ENCODE measurements at regions not wholly inside any gene's neighbourhood (a gene's known extent, or its start where the extent isn't known, plus 50 kb on each side); places are given as distances from the start of the nearest gene placed in this dataset.
"Not testable (repeated sequence)": the region's sequence is repeated elsewhere in the genome, so short reads cannot be mapped to it uniquely, and the experiment has no call there.

DNA sequence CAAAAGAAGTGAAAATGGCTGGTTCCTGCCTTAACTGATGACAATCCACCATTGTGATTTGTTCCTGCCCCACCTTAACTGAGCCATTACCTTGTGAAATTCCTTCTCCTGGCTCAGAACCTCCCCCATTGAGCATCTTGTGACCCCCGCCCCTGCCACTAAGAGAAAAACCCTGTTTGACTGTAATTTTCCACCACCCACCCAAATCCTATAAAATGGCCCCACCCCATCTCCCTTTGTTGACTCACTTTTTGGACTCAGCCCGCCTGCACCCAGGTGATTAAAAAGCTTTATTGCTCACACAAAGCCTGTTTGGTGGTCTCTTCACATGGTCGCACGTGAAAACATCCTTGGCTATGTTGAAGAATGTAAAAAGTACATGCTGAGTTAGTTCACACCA, 197.6 kb upstream of the FBN2 start:
- not testable (repeated sequence) for DNase-seq (ENCODE audit: low read depth in 2 of 2)

DNA sequence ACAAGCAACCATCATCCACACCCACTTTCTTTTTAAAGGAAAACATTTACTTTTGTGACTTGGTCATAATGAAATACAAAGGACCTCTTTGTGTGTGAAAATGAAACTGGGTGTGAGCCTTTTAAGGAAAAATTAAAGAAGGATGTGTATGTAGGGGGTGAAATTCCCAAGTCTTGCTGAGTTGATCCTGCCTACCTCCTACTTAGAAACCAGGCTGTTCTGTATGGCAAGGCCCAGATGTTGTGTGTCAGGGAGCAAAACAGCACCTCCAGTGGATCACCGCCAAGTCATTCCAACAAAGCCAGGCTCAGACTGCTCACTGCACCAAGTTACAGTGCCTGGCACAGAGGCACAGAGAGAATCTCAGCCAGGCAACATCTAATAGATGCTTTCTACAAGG, 198.5 kb upstream of the FBN2 start:
- DNase-seq (ENCODE audit: low read depth in 2 of 2), result no peak

- DNase-seq (ENCODE audit: low read depth in 2 of 2), result no peak
Observed at GRCh38 chr5:128749136-128749898, 211.3 kb upstream of the FBN2 start.

DNA sequence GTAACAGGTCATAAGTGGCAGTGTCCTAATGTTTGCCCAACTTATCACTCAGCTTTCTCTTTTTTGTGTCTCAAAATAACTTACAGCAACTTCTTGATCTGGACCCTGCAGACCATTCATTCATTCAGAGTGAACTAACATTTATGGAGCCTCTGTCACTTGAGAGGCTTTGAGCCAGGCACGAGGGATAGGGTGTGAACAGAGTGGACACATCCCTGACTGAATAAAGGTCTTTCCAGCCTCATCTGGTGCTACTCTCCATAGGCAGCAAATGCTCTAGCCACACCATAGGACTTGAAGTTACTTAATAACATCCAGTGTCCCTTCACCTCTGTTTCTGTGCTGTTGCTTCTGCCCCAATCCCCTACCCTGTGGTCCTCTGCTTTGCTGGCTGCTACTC, 212.1 kb upstream of the FBN2 start:
- no peak for DNase-seq (ENCODE audit: low read depth in 2 of 2)

DNA sequence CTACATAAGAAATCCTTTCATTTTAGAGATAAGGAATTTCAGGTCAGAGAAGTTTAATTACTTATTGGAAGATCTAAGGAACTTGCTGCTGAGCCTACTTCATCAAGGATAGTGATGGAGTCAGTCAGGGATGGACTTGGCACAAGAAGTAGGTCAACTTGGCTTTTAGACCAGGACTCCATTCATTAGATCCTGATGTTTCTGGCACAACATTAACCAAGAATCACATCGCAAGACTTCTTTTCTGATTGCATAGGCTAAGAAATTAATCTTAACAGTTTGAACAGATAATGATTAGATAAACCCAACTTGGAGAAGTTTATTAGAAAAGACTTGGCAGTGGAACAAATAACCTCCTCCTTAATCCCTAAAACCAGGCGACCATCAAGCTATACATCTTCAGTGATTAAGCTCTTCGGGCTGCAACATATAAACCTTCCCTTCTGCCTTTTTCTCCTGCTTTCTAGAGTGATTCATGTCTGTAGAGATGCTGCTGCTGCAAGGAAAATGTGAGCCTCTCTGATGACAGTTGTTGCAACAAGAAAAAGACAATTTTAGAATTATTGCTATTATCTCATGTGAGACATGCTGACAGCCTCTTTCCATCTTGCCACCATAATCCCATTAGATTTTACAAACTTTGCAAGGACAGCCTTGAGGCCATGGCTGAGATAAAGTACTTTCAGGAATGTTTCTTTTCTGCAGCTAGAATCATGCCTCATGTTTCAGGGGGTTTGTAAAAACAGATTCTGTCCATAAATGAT, 207.9 kb upstream of the SLC27A6 start:
- DNase-seq (ENCODE audit: low read depth in 2 of 2), result no peak

GRCh38 chr5:128762661-128763306, 202.5 kb upstream of the SLC27A6 start:
- no peak for DNase-seq (ENCODE audit: low read depth in 2 of 2)

- no peak for DNase-seq (ENCODE audit: low read depth in 2 of 2)
Observed at GRCh38 chr5:128763321-128763720, 202.0 kb upstream of the SLC27A6 start.

DNA sequence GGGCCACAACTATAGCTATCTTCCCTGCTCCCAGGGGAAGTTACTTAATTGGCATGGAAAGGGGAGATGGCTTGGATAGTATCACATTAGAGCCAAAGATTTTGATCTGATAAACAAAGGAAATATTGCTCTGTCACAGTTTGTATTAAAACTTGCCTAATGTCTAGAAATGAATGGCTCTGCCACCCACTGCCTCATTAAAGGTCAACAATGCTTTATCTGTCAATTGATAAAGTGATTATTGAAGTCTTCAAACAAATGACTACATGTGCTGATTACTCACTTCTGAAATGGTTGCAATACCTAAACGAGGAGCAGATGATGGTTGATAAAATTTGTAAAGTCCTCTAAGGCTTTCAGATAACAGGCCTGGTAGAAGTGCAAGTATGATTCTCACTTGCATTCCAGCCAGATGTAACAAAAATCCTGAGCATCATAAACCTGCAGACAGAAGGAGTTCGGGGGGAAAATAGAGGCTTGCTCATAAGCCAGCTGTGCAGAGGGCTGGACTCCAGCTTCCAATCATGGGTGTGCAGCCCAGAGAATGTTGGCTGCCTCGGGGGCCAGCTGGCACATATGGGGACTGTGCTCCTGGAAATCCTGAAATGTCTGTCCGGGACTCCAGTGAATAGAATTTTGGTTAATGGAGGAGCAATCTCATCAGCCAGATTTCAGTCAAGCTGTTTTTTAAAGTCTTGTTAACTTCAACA, 200.5 kb upstream of the SLC27A6 start:
- DNase-seq (ENCODE audit: low read depth in 2 of 2), result no peak

DNA sequence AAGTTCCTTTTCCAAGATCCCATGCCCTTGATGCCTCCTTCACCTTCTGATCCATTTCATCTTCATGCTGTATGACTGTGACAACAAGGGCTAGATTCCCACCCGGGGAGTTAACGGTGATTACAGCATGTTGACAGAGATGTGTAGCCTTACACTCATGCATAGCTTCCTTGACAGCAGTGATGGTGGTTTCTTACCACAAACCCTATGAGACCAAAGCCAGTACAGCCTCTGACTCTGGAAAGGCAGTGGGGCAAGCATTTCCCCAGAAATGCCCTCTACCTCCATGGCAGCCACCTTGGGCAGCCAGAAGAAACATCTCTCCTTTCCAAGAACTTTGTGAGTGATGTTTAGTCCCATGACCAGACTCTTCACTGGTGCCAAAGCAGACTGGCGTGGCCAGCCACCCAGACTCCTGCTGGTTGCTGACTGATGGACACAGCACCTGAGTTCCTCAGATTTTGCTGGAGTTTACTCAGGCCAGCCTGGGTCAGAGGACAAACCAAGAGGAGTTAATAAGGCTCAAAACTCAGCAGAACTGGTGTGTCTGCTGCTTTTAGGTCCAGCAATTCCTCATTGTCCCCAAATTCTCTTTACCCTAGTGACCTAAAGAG, 199.7 kb upstream of the SLC27A6 start:
- DNase-seq (ENCODE audit: low read depth in 2 of 2), result no peak

GRCh38 chr5:128766406-128766805, 198.9 kb upstream of the SLC27A6 start:
- DNase-seq (ENCODE audit: low read depth in 2 of 2), result no peak

DNA sequence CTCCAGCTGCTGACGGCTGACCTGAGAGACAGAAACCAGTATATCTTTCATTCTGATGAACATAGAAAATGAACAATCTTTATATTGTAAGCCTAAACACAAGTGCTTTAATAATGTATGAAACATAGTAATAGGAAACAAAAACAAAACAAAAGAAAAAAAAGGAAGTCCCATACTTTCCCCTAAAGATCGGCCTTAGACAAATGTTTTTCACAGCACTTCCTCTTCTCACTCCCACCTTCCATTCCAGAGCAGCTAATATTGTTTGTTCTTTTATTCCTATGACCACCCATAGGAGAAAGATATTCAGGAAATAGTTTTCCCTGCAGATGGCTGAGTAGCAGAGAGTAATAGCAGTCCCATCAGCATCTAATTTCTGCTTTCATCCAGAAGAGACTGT, 194.4 kb upstream of the SLC27A6 start:
- no peak for DNase-seq (ENCODE audit: low read depth in 2 of 2)

DNA sequence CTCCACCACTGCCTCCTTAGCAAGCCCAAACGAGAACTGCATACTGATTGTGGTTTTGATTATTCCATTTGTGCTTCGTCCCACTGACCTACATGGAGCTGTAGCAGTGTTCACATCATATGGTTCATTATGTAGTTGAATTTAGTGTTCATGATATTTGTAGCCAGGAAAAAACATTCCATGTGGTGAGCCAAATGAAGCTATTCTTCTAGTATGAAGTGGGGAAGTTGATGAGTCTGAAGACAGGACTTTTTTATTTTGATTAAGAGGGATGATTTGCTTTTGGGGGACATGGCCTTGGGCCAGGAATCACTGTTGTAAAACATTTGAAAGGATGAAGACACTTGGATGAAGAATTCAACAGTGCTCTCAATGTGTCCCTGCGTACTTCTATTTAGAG, 192.9 kb upstream of the SLC27A6 start:
- no peak for DNase-seq (ENCODE audit: low read depth in 2 of 2)

- DNase-seq (ENCODE audit: low read depth in 2 of 2), result no peak
Observed at GRCh38 chr5:128773378-128773777, 191.9 kb upstream of the SLC27A6 start.

GRCh38 chr5:128774605-128775004, 190.7 kb upstream of the SLC27A6 start:
- DNase-seq (ENCODE audit: low read depth in 2 of 2), result no peak

DNA sequence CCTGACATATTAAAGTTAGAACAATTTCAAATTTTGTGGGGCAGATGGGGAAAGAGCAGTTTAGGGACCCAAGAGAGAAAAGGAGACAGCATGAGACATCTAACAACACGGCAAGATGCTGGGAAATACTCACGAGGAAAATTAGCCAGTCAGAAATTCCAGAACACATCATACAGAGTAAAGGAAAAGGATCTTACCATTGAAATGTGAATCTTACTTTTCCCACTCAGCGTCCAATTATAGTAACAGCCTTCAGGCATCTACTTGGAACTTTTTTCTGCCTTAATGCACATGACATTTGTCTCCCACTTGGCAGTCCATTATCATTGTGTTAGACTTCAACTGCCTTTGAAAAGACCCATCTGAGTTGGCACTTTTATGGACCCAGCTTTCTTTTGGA, 189.7 kb upstream of the SLC27A6 start:
- DNase-seq (ENCODE audit: low read depth in 2 of 2), result no peak

DNA sequence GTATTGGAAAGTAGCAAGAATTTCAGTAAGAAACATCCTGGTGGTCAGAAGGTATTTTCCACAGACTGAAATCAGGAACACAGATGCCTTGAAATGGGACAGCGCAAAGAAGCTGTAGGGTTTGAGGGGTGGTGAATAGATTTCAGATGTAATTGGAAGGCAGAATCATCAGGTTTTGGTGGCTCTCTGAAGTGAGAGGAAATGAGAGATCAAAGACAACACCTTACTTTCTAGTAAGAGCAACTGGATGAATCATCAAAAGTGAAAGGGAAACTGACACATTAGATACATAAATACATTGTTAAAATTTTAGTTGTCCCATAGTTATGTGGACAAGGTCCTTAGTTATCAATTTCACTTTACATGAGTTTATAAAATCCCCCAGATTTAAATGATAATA, 188.2 kb upstream of the SLC27A6 start:
- no peak for DNase-seq (ENCODE audit: low read depth in 2 of 2)

- DNase-seq (ENCODE audit: low read depth in 2 of 2), result no peak
Observed at GRCh38 chr5:128778474-128778873, 186.8 kb upstream of the SLC27A6 start.

DNA sequence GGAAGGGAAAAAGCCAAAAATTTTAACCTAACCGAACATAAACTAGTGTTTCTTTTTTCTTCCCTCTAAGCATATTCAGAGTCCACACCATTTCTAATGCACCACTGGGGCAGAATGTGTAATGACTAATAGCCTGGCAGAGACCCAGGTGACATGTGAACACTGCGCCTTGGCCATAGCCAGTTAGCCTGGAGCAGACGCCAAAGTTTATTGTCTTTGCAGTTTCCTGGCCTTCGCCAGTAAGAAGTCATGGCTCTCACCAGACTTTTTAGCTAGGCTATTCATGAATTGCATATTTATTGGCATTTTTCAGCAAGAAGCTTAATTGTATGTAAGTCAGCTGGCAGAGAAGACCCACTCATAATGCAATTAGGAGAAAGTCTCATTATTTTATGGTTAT, 182.8 kb upstream of the SLC27A6 start:
- no peak for DNase-seq (ENCODE audit: low read depth in 2 of 2)

GRCh38 chr5:128784726-128785125, 180.6 kb upstream of the SLC27A6 start:
- no peak for DNase-seq (ENCODE audit: low read depth in 2 of 2)

DNA sequence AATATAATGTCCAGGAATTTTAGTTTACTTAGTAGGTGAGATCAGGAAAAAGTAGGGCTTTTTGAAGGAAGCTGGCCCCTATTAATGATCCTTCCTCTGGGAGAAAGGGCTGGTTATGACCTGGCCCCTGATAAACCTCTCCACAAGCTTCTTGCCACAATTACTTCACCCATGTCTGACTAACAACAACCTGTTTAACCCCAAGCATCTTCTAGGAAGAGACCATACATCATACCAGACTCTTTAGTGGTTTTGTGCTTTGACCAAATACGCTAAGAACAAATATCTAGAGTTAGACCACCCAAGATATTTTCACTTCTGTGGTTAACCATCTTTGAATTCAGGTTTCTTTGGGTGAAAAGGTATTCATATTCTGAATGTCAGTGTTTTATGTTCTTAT, 174.0 kb upstream of the SLC27A6 start:
- DNase-seq (ENCODE audit: low read depth in 2 of 2), result no peak

DNA sequence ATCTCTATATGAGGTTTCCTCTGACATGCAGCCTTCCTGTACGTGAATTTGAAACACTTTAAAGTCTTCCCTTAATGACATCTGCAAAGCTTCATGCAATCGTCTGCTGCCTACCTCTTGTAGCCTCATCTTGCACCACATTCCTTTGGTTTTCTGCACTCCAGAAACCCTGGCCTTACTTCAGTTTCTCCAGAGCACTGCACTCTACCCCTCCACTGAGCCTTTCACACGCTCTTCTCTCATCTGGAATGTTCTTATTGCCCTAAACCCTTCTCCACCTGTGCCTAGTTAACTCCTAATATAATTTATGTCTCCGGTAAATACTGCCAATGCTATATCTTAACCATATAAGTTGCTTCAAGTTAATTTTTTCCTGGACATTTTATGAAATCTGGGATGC, 168.8 kb upstream of the SLC27A6 start:
- DNase-seq (ENCODE audit: low read depth in 2 of 2), result no peak

GRCh38 chr5:128798871-128799270, 166.4 kb upstream of the SLC27A6 start:
- DNase-seq (ENCODE audit: low read depth in 2 of 2), result no peak

Data from activated CD4-positive, alpha-beta T cell treated with anti-CD3 and anti-CD28 coated beads for 24 hours (primary cell).